Mesenchymal stem cell (in vitro differentiated cells and primary cell): ENCODE measurements at regions not wholly inside any gene's neighbourhood (a gene's known extent, or its start where the extent isn't known, plus 50 kb on each side); places are given as distances from the start of the nearest gene placed in this dataset.

ENCODE experiments used
- DNase-seq: peaks from one replicate; pipeline ENCODE4 v3.0.0-alpha.2; 2013
- H2AFZ ChIP-seq: one replicate; pipeline ENCODE4 v1.6.1; 2013; ENCODE audit warnings: low read depth, mild to moderate bottlenecking, control low read depth, inconsistent platforms, low read length, moderate library complexity
- H2AK5ac ChIP-seq: 2 replicates; pipeline ENCODE4 v1.6.1; 2013; ENCODE audit warnings: low read length, moderate library complexity, mild to moderate bottlenecking, inconsistent platforms; ENCODE audit not compliant: severe bottlenecking
- H2BK120ac ChIP-seq: one replicate; pipeline ENCODE4 v1.6.1; 2013; ENCODE audit warnings: low read depth, mild to moderate bottlenecking, inconsistent platforms, low read length, moderate library complexity
- H2BK12ac ChIP-seq, 2 experiments: one replicate each; pipeline ENCODE4 v1.6.1; 2013; ENCODE audit warnings: inconsistent platforms in 2 of 2, low read length in 2 of 2, mild to moderate bottlenecking in 2 of 2, moderate library complexity in 2 of 2, control low read depth in 1 of 2
- H2BK15ac ChIP-seq: one replicate; pipeline ENCODE4 v1.6.1; 2013; ENCODE audit warnings: mild to moderate bottlenecking, low read depth, inconsistent platforms; ENCODE audit not compliant: poor library complexity, severe bottlenecking
- H2BK5ac ChIP-seq: 2 replicates; pipeline ENCODE4 v1.6.1; 2013; ENCODE audit warnings: low read depth, mild to moderate bottlenecking, low read length, control low read depth, inconsistent platforms; ENCODE audit not compliant: poor library complexity, severe bottlenecking
- H3K14ac ChIP-seq, 2 experiments: one replicate each; pipeline ENCODE4 v1.6.1; 2013; ENCODE audit warnings: inconsistent platforms in 2 of 2, low read length in 2 of 2, control low read depth in 1 of 2, mild to moderate bottlenecking in 1 of 2, moderate library complexity in 1 of 2
- H3K18ac ChIP-seq, 2 experiments: one replicate each; pipeline ENCODE4 v1.6.1; 2013; ENCODE audit warnings: inconsistent platforms in 2 of 2, low read length in 2 of 2, control low read depth in 1 of 2, low read depth in 1 of 2, mild to moderate bottlenecking in 1 of 2
- H3K23ac ChIP-seq, 2 experiments: one replicate each; pipeline ENCODE4 v1.6.1; 2013; ENCODE audit warnings: inconsistent platforms in 2 of 2, low read length in 2 of 2, mild to moderate bottlenecking in 2 of 2, moderate library complexity in 2 of 2, control low read depth in 1 of 2
- H3K27ac ChIP-seq: 2 replicates; pipeline ENCODE4 v1.5.1; 2013; ENCODE audit warnings: mild to moderate bottlenecking, moderate library complexity, low read length, control low read depth, inconsistent platforms; ENCODE audit not compliant: poor library complexity, severe bottlenecking
- H3K27me3 ChIP-seq, 2 experiments: 2 replicates each; pipeline versions ENCODE4 v1.6.1 to v1.7.0; 2013; ENCODE audit warnings: low read length in 2 of 2, mild to moderate bottlenecking in 2 of 2, moderate library complexity in 2 of 2, control low read depth in 1 of 2, inconsistent platforms in 1 of 2; ENCODE audit not compliant: control insufficient read depth in 1 of 2, insufficient read depth in 1 of 2
- H3K36me3 ChIP-seq, 2 experiments: 2 replicates each; pipeline versions ENCODE4 v1.6.1 to v1.7.0; 2013; ENCODE audit warnings: low read length in 2 of 2, control low read depth in 1 of 2, inconsistent platforms in 1 of 2, low read depth in 1 of 2, mild to moderate bottlenecking in 1 of 2; ENCODE audit not compliant: insufficient read depth in 2 of 2, control insufficient read depth in 1 of 2
- H3K4ac ChIP-seq, 2 experiments: one replicate each; pipeline ENCODE4 v1.6.1; 2013; ENCODE audit warnings: inconsistent platforms in 2 of 2, low read length in 2 of 2, mild to moderate bottlenecking in 2 of 2, moderate library complexity in 2 of 2, control low read depth in 1 of 2, low read depth in 1 of 2
- H3K4me1 ChIP-seq: 2 replicates; pipeline ENCODE4 v1.6.1; 2013; ENCODE audit warnings: low read depth, low read length, control low read depth; ENCODE audit not compliant: control insufficient read depth, insufficient read depth
- H3K4me2 ChIP-seq: 2 replicates; pipeline ENCODE4 v1.6.1; 2013; ENCODE audit warnings: low read length, mild to moderate bottlenecking, inconsistent platforms; ENCODE audit not compliant: poor library complexity, severe bottlenecking
- H3K4me3 ChIP-seq, 2 experiments: 2 replicates each; pipeline versions ENCODE4 v1.5.1 to v1.7.0; 2013; ENCODE audit warnings: low read length in 2 of 2, mild to moderate bottlenecking in 2 of 2, control low read depth in 1 of 2, low read depth in 1 of 2; ENCODE audit not compliant: insufficient read depth in 1 of 2
- H3K79me1 ChIP-seq: replicated peaks from 2 replicates; pipeline ENCODE4 v1.6.1; 2013; ENCODE audit warnings: mild to moderate bottlenecking, control low read depth, low read length, inconsistent platforms; ENCODE audit not compliant: poor library complexity, severe bottlenecking
- H3K9ac ChIP-seq: 2 replicates; pipeline ENCODE4 v1.7.0; 2013; ENCODE audit warnings: mild to moderate bottlenecking, low read length, moderate library complexity
- H3K9me3 ChIP-seq: 2 replicates; pipeline ENCODE4 v1.7.0; 2013; ENCODE audit warnings: mild to moderate bottlenecking, low read length; ENCODE audit not compliant: control insufficient read depth
- H4K8ac ChIP-seq: one replicate; pipeline ENCODE4 v1.6.1; 2013; ENCODE audit warnings: inconsistent platforms, mild to moderate bottlenecking, low read length, moderate library complexity
- H4K91ac ChIP-seq: one replicate; pipeline ENCODE4 v1.6.1; 2013; ENCODE audit warnings: mild to moderate bottlenecking, low read length, inconsistent platforms
- WGBS: methylation state at CpG from one replicate; pipeline ENCODE4 v1.1.7; 2013; ENCODE audit warnings: mixed read lengths; 5-methylcytosine and 5-hydroxymethylcytosine counted together

DNA sequence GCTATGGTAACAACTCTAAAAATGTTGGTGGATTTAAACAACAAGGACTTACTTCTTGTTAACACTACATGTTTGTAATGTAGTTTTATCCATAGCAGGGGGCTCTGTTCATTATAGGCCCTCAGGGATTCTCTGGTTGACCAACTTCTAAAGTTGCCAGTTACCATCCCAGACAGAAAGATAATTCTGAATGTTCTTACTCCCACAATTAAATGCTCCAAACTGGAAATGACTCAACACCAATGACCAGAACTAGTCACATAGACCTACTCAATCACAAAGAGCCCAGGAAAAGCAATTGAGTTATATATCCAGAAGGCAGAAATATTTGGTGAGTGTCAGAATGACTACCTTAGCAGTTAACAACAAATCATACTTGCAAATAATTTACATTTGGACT lies 199.3 kb upstream of the UMPS start:
- H3K27me3 ChIP-seq = peaks cover 0 to 4% of the 10 kb centered on the region in 2 experiments
- no peaks in the 10 kb centered on the region for H3K79me1 ChIP-seq
- no peak overlapping the region for H3K4me2 ChIP-seq
- H2AK5ac ChIP-seq = no peak overlapping the region
- H3K36me3 ChIP-seq = no peaks in the 10 kb centered on the region
- no peak overlapping the region for H2BK120ac ChIP-seq
- no peak for DNase-seq
- H3K4me1 ChIP-seq = no peaks in the 10 kb centered on the region
- H2BK5ac ChIP-seq = no peak overlapping the region
- no peak overlapping the region for H3K23ac ChIP-seq
- no peak overlapping the region for H4K8ac ChIP-seq
- H3K14ac ChIP-seq = no peak overlapping the region
- no peak overlapping the region for H3K4ac ChIP-seq
- H3K18ac ChIP-seq = no peak overlapping the region
- H4K91ac ChIP-seq = no peak overlapping the region
- H2BK15ac ChIP-seq = no peak overlapping the region
- H3K4me3 ChIP-seq = no peak overlapping the region
- H2BK12ac ChIP-seq = no peak overlapping the region
- no peak overlapping the region for H3K27ac ChIP-seq
- no peak overlapping the region for H2AFZ ChIP-seq
- no peak overlapping the region for H3K9ac ChIP-seq
- H3K9me3 ChIP-seq = no peaks in the 10 kb centered on the region

DNA sequence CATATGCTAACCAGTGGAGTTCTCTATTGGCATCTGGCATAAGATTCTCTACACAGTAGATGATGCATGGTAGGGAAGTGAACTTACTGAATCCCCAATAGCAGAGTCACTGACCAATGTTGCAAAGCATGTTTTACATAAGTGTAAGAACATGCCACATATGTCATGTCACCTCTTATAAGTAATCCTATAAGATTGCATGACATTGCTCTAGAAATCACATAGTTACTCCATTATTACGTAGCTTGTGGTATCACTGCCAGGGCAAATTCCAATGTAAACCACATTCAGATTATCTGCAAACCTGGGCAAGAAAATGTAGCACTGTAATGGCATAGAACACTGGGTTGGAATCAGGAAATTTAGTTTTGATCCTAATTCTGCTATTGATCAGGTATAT lies 198.2 kb upstream of the UMPS start:
- Histone ChIP-seq H3K14ac (no peak overlapping the region), H2BK12ac (no peak overlapping the region), H3K27me3 (peaks cover 0 to 4% of the 10 kb centered on the region in 2 experiments), H2BK120ac (no peak overlapping the region), H3K4me3 (no peak overlapping the region), H3K23ac (no peak overlapping the region), H3K4me2 (no peak overlapping the region), H3K4me1 (no peaks in the 10 kb centered on the region), H3K18ac (no peak overlapping the region), H4K8ac (no peak overlapping the region), H3K9ac (no peak overlapping the region), H2AK5ac (no peak overlapping the region), H3K4ac (no peak overlapping the region), H3K27ac (no peak overlapping the region), H2AFZ (no peak overlapping the region), H4K91ac (no peak overlapping the region), H2BK5ac (no peak overlapping the region), H3K9me3 (no peaks in the 10 kb centered on the region), H2BK15ac (no peak overlapping the region), H3K79me1 (no peaks in the 10 kb centered on the region), H3K36me3 (no peaks in the 10 kb centered on the region)
- DNase-seq = no peak
- WGBS = 60% methylated on average over 1 of the region's 1 CpG

DNA sequence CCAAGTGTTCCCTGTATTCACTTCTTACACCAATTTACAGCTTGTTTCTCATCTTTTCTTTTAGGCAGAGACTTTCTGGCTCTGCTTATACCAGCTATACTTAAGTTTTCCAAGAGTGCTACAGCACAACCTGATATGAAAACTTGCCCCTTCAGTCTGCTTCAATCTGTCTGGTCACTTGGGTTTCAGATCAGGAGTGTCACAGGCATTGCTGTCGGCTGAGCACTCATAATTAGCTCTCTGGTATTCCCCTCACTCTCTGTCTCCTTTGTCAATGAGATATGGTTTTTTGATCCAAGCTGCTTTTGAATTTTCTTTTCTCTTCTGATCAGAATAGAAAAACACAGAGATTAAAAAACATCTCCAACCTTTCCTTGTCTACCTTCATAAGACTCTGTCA lies 194.9 kb upstream of the UMPS start:
- no peaks in the 10 kb centered on the region for H3K79me1 ChIP-seq
- H2AFZ ChIP-seq = no peak overlapping the region
- H3K27ac ChIP-seq = no peak overlapping the region
- H3K23ac ChIP-seq = no peak overlapping the region
- H2AK5ac ChIP-seq = no peak overlapping the region
- H3K14ac ChIP-seq = no peak overlapping the region
- no peak for DNase-seq
- peaks cover 18 to 26% of the 10 kb centered on the region in 2 experiments for H3K27me3 ChIP-seq
- H3K4me2 ChIP-seq = no peak overlapping the region
- H2BK120ac ChIP-seq = no peak overlapping the region
- H4K91ac ChIP-seq = no peak overlapping the region
- no peak overlapping the region for H4K8ac ChIP-seq
- H2BK12ac ChIP-seq = no peak overlapping the region
- 100% methylated on average over 1 of the region's 1 CpG for WGBS
- H3K9me3 ChIP-seq = no peaks in the 10 kb centered on the region
- H3K4ac ChIP-seq = no peak overlapping the region
- no peak overlapping the region for H3K18ac ChIP-seq
- H3K9ac ChIP-seq = no peak overlapping the region
- H3K4me3 ChIP-seq = no peak overlapping the region
- H2BK5ac ChIP-seq = no peak overlapping the region
- no peaks in the 10 kb centered on the region for H3K36me3 ChIP-seq
- no peaks in the 10 kb centered on the region for H3K4me1 ChIP-seq
- no peak overlapping the region for H2BK15ac ChIP-seq

DNA sequence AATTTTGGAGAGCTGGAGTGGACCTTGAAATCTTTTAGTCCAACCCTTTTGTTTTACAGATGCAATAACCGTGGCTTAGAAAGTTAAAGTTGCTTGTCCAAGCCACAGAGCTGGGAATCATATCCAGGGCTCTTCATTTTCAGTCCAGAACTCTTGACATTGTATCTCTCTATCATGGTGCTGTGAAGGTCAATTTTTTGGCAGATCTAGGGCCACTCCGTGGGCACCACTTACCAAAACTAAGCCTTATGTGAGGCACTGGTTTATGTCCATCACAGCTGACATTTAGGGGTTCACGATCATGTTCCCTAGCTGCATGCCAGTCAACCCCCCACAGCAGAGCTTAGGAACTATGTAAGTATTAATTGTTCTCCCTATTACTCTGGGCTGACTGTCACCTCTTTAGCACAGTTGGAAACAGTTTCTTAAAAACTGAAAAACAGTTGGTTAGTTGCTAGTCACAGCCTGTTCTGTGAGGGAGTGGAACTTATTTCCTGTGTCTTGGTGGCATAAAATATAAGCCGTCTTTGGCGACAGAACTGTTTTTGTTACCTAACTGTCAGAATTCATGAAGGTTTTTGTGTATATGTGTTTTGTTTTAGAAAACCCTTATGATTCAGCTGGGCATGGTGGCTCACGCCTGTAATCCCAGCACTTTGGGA lies 189.6 kb upstream of the UMPS start:
- Histone ChIP-seq H3K4me1 (no peaks in the 10 kb centered on the region), H2AK5ac (no peak overlapping the region), H3K4me2 (no peak overlapping the region), H3K9ac (no peak overlapping the region), H3K27me3 (peaks cover 24 to 27% of the 10 kb centered on the region in 2 experiments), H3K27ac (no peak overlapping the region), H4K91ac (no peak overlapping the region), H3K4me3 (no peak overlapping the region), H2BK15ac (no peak overlapping the region), H3K4ac (no peak overlapping the region), H2BK12ac (no peak overlapping the region), H3K18ac (no peak overlapping the region), H3K36me3 (no peaks in the 10 kb centered on the region), H3K14ac (no peak overlapping the region), H3K9me3 (no peaks in the 10 kb centered on the region), H4K8ac (no peak overlapping the region), H2BK5ac (no peak overlapping the region), H2BK120ac (no peak overlapping the region), H3K23ac (no peak overlapping the region), H2AFZ (no peak overlapping the region), H3K79me1 (no peaks in the 10 kb centered on the region)
- DNase-seq = no peak
- 84% methylated on average over 5 of the region's 6 CpGs for WGBS
